Smooth muscle cell (in vitro differentiated cells): ENCODE measurements at regions not wholly inside any gene's neighbourhood (a gene's known extent, or its start where the extent isn't known, plus 50 kb on each side); places are given as distances from the start of the nearest gene placed in this dataset.

Experiments used
- DNase-seq: peaks from one replicate; lab custom pipeline; 2025; ENCODE audit not compliant: unreplicated experiment; lab: John Stamatoyannopoulos, UW
- H2AFZ ChIP-seq: fragments of 200-600 bp; sonication (generic); 2 replicates; pipeline ENCODE4 v1.6.0; 2016; ENCODE audit warnings: antibody characterized with exemption, low read depth, mild to moderate bottlenecking
- H3F3A ChIP-seq: fragments of 200-600 bp; sonication (generic); 2 replicates; pipeline ENCODE4 v1.6.0; 2017; ENCODE audit warnings: antibody characterized with exemption, low read depth
- H3K27ac ChIP-seq: fragments of 200-600 bp; sonication (generic); 2 replicates; pipeline ENCODE4 v1.5.1; 2016; ENCODE audit warnings: low read depth, mild to moderate bottlenecking
- H3K27me3 ChIP-seq: fragments of 200-600 bp; sonication (generic); 2 replicates; pipeline ENCODE4 v1.6.1; 2016; ENCODE audit warnings: low read depth, mild to moderate bottlenecking
- H3K36me3 ChIP-seq: fragments of 200-600 bp; sonication (generic); 2 replicates; pipeline ENCODE4 v1.5.1; 2016; ENCODE audit warnings: low read depth
- H3K4me1 ChIP-seq: fragments of 200-600 bp; sonication (generic); 2 replicates; pipeline ENCODE4 v1.5.1; 2016; ENCODE audit warnings: low read depth
- H3K4me2 ChIP-seq: fragments of 200-600 bp; sonication (generic); 2 replicates; pipeline ENCODE4 v1.6.0; 2016; ENCODE audit warnings: mild to moderate bottlenecking
- H3K4me3 ChIP-seq: fragments of 200-600 bp; sonication (generic); 2 replicates; pipeline ENCODE4 v1.5.1; 2016; ENCODE audit warnings: mild to moderate bottlenecking
- H3K79me2 ChIP-seq: fragments of 200-600 bp; sonication (generic); 2 replicates; pipeline ENCODE4 v1.6.0; 2016; ENCODE audit warnings: low read depth, mild to moderate bottlenecking
- H3K9ac ChIP-seq: fragments of 200-600 bp; sonication (generic); 2 replicates; pipeline ENCODE4 v1.6.0; 2016; ENCODE audit warnings: low read depth
- H3K9me3 ChIP-seq: fragments of 200-600 bp; sonication (generic); replicated peaks from 2 replicates; pipeline ENCODE4 v1.5.1; 2016; ENCODE audit warnings: low read depth
- H4K20me1 ChIP-seq: fragments of 200-600 bp; sonication (generic); 2 replicates; pipeline ENCODE4 v1.6.0; 2016; ENCODE audit warnings: low read depth
- WGBS: methylation state at CpG from one replicate; pipeline ENCODE4 v1.1.7; 2016; ENCODE audit warnings: low lambda C conversion rate; 5-methylcytosine and 5-hydroxymethylcytosine counted together
- TF ChIP-seq, protein P1 (sequence below): fragments of 200-600 bp; sonication (generic); IDR thresholded peaks from 2 replicates; pipeline ENCODE4 v1.5.1; 2017; ENCODE audit warnings: borderline replicate concordance, mild to moderate bottlenecking, antibody characterized with exemption; ENCODE audit not compliant: insufficient read depth, poor library complexity, severe bottlenecking

DNA sequence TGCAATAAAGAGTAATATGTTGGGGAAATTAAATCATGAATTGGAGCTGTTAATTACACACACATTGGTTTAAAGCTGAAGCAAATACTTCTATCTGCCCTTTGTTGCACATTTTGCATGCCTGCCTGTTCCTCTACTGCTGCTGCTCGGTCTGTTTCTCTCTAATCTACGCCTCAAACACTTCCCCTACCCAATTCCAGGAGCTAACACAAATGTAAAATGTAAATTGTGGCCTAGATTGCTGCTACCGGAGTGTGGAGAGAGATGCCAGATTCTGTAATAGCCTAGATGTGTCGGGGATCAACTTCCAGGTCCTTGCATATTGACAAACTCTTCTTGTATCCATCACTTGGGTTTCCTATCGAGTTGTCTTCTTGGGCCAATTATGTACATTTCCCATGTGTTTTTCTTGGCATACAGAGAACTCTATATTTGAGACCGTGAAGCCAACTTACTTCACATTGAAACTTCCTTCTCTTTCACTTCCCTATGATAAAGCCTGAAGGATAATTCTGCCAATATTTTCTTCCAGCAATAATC is 450.4 kb upstream of the NR2F2 start:
- Histone ChIP-seq H3K36me3 (no peaks in the 10 kb centered on the region), H3K4me1 (peaks cover 13% of the 10 kb centered on the region), H3K27me3 (peaks cover 6% of the 10 kb centered on the region), H3K9ac (no peak overlapping the region), H3K79me2 (no peaks in the 10 kb centered on the region), H3K4me3 (no peak overlapping the region), H3K9me3 (no peaks in the 10 kb centered on the region), H3K27ac (no peak overlapping the region), H3F3A (no peaks in the 10 kb centered on the region), H4K20me1 (no peaks in the 10 kb centered on the region), H2AFZ (no peak overlapping the region), H3K4me2 (no peak overlapping the region)
- TF ChIP-seq, protein P1, sequence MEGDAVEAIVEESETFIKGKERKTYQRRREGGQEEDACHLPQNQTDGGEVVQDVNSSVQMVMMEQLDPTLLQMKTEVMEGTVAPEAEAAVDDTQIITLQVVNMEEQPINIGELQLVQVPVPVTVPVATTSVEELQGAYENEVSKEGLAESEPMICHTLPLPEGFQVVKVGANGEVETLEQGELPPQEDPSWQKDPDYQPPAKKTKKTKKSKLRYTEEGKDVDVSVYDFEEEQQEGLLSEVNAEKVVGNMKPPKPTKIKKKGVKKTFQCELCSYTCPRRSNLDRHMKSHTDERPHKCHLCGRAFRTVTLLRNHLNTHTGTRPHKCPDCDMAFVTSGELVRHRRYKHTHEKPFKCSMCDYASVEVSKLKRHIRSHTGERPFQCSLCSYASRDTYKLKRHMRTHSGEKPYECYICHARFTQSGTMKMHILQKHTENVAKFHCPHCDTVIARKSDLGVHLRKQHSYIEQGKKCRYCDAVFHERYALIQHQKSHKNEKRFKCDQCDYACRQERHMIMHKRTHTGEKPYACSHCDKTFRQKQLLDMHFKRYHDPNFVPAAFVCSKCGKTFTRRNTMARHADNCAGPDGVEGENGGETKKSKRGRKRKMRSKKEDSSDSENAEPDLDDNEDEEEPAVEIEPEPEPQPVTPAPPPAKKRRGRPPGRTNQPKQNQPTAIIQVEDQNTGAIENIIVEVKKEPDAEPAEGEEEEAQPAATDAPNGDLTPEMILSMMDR = no peak
- no peak for DNase-seq
- WGBS = 88% methylated on average over 6 of the region's 6 CpGs

DNA sequence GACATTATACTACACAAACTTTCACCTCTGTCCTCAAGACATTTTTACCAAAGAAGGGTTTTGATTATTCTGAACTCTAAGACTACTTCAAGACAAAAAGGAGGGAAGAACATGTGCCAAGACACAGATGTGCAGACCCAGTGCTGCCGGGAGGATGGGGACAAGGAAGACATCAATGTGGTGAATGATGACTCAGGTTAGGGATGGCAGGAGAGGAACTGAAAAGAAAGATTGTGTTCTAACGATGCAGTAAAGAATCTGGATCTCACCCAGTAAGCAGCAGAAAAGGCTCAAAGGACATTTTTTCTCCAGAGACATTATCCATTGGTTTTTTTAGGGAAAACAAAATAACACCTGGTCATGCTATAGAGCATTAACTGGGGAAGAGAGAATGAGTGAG is 449.9 kb upstream of the NR2F2 start:
- Histone ChIP-seq H3K27ac (no peak overlapping the region), H2AFZ (no peak overlapping the region), H3K4me2 (no peak overlapping the region), H3K79me2 (no peaks in the 10 kb centered on the region), H3K9ac (no peak overlapping the region), H3F3A (no peaks in the 10 kb centered on the region), H4K20me1 (no peaks in the 10 kb centered on the region), H3K4me1 (peaks cover 13% of the 10 kb centered on the region), H3K27me3 (peaks cover 6% of the 10 kb centered on the region), H3K4me3 (no peak overlapping the region), H3K9me3 (no peaks in the 10 kb centered on the region), H3K36me3 (no peaks in the 10 kb centered on the region)
- no peak for DNase-seq
- TF ChIP-seq, protein P1 = no peak
- WGBS = 65% methylated on average over 2 of the region's 2 CpGs

DNA sequence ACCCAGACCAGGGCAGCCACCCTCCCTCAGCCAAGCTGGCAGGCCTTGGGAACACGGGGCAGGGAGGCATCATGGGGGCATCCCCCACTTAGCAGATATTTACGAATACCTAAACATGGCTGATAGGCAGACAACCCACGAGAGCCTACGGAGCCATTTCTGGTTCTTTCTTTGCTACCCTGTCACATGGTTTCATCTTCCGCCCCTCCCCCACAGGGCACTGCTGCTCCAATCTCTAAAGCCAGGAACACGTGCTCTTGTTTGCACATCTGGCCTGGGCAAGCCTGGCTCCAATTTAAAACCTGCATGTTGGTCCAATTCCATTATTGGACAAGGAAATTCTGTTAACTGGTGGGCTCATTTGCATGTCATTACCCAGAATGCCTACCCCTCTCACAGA is 447.4 kb upstream of the NR2F2 start:
- DNase-seq = no peak
- Histone ChIP-seq H4K20me1 (no peaks in the 10 kb centered on the region), H3K36me3 (no peaks in the 10 kb centered on the region), H3K9me3 (no peaks in the 10 kb centered on the region), H3K27me3 (peaks cover 6% of the 10 kb centered on the region), H3K4me1 (peaks cover 17% of the 10 kb centered on the region), H3K9ac (no peak overlapping the region), H3K79me2 (no peaks in the 10 kb centered on the region), H3K4me2 (no peak overlapping the region), H3K27ac (no peak overlapping the region), H2AFZ (no peak overlapping the region), H3F3A (no peaks in the 10 kb centered on the region), H3K4me3 (no peak overlapping the region)
- 83% methylated on average over 6 of the region's 6 CpGs for WGBS
- TF ChIP-seq, protein P1 = no peak

DNA sequence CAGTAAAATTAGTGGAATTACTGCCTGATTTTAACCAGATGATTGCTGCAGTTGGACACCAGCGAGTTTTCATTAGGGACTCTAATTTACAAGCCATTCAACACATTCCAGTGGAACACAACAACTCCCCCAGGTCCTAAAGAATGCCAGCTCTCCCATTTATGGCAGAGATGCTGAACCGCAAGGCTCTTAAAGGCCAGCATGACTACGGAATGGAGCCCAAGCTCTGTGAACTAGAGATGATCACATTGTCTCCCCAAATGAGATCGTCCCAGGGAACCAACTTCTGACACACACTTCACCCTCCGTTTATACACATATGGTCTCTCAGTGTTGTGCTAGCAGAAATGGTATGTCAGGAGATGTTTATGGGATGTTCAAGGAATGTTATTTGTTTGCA is 446.2 kb upstream of the NR2F2 start:
- peaks cover 10% of the 10 kb centered on the region for H3K27me3 ChIP-seq
- no peak for DNase-seq
- H3K36me3 ChIP-seq = no peaks in the 10 kb centered on the region
- no peak overlapping the region for H3K27ac ChIP-seq
- no peaks in the 10 kb centered on the region for H3K79me2 ChIP-seq
- TF ChIP-seq, protein P1 = no peak
- no peaks in the 10 kb centered on the region for H3F3A ChIP-seq
- peaks cover 17% of the 10 kb centered on the region for H3K4me1 ChIP-seq
- no peak overlapping the region for H3K4me2 ChIP-seq
- H3K9me3 ChIP-seq = no peaks in the 10 kb centered on the region
- no peak overlapping the region for H3K4me3 ChIP-seq
- WGBS = 20% methylated on average over 5 of the region's 5 CpGs
- no peak overlapping the region for H2AFZ ChIP-seq
- H3K9ac ChIP-seq = no peak overlapping the region
- H4K20me1 ChIP-seq = no peaks in the 10 kb centered on the region
